GM21717 (cell line): ENCODE measurements at regions not wholly inside any gene's neighbourhood (a gene's known extent, or its start where the extent isn't known, plus 50 kb on each side); places are given as distances from the start of the nearest gene placed in this dataset.

Experiments used
- ATAC-seq: cut with Tn5 transposase; IDR thresholded peaks from one replicate; pipeline ENCODE4 v1.9.1; 2021; ENCODE audit warnings: mild to moderate bottlenecking, moderate library complexity; ENCODE audit not compliant: unreplicated experiment

DNA sequence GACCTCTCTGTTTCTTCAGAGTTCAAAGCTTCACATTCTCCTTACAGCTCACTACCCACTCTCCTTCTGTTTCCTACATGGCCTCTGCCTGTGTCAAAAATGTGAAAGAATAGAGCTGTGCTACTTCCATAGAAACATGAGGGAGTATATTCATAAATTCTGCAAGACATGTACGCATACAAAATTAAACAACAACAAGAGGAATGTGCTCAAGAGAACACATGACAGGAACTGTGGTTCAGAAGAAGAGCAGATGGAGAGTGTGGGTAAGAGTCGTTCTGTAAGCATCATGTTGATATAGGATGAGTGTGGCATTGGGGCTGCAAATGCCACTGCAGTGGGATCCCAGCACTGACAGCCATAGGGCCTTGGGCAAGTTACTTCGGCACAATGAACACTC lies 266.6 kb upstream of the SASH1 start:
- no peak for ATAC-seq

DNA sequence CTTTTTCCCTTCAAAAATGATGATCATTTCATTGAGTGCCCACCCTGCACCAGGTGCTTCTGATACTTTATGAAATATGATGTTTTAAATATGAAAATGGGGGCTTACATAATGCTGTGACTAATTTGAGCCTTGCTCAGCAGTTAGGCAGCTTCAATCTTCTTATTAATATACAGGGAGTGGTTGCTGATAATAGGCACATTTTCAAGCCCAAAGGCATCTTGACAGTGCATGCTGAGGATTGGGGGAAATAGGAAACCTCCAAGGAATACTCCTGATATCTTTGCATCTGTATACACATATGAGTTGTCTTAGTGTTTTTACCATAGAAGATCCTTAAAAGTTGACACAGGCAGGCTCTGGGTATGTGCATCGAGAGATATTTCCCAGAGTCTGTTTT lies 262.3 kb upstream of the SASH1 start:
- no peak for ATAC-seq

DNA sequence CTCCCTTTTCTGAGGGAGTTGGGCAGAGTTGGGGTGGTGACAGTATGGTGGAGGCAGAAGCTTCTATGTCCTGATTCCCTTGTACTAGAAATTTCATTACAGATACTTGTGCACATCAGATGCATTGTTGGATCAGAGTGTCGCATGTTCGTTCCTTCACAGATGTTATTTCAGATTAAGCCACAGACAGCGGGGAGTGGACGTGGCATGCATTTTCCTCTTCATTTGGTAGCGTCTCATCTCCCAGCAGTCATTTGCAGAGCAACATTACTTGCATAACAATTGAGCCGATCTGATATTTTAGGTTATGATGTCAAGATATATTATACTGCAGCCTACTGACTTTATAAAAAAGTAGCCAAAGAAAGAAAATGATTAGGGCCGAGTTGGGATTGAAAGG lies 261.6 kb upstream of the SASH1 start:
- ATAC-seq, result no peak

DNA sequence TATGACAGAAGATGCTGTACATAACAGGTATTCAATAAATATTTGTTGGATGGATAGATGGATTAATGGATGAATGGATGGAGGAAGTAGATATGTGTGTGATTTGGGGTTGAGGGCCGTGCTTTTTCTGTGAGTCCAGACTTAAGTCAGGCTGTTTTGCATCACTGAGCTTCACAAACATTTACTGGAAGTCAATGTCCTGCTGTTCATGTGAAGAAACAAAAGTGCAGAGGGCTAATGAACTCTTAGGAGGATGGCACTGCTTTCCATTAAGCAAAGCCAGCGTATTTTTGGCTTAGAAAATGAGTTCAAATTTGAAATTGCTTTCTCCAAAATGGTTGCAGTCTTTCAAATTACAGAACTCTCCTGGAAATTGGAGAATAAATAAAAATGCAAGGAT lies 260.6 kb upstream of the SASH1 start:
- ATAC-seq, result no peak

DNA sequence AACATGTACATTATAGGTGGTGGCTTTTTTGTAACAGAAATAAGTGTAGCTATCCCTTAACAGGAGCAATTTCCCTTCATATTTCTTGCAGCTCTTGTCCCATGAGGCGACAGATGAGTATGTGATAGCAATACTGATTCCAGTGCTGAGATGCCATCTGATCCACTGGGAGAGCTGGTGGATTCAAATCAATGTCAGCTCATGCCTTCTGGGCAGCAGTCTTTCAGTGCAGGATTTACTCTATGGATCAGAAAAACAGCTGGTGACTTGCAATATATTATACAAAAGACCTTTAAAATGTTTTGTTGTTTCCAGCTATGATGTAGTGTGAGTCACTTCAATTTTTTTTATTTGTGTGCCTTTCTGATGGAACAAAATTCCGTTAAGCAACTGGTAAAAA lies 259.9 kb upstream of the SASH1 start:
- ATAC-seq, result no peak

DNA sequence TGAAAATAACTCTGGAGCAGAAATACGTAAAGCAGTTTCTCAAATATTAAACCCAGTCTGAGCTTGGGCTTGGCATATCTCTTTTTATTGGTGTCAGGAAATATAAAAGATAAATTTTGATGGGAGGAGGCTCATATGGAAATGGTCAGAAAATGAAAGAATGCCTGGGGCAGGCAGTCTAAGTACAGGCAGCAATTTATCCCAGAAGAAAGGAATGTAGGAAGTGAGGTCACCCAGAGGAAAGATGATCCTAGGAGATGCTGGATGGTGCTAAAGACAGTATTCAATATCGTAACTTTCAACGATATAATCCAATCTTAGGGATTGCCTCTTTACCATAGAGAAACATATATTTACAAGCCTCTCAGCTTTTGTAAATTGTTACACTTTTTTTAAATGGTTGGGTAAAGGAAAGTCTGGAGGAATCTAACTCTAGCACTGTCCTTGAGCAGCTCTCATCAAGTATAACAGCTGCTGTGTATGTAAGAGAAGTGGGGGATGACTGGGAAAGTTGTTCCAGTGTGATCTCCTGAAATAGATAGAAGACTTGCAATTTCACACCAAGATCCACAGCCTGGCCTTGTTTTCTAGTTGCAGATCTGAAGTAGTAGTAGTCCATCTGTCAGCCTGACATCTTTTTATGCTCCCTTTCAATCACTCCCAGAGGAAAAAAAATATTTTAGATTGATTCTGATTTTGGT lies 256.9 kb upstream of the SASH1 start:
- no peak for ATAC-seq

DNA sequence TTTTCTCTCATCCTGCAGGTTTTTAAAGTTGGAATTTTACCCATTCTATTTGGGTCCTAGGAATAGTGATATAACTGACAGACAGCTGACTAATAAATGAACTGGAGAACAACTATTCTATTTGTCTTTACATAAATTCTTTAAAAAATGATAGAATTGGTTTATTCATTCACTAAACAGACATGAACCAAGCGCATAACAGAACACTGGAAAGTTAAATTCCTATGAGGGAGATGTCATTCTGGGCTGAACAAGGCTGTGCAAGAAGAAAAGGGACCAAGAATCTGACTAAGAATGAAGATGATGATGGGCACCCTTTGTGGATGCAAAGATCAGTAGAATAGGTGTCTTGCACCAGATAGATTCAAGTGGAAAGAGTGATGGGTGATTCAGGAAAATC lies 256.3 kb upstream of the SASH1 start:
- ATAC-seq, result no peak

DNA sequence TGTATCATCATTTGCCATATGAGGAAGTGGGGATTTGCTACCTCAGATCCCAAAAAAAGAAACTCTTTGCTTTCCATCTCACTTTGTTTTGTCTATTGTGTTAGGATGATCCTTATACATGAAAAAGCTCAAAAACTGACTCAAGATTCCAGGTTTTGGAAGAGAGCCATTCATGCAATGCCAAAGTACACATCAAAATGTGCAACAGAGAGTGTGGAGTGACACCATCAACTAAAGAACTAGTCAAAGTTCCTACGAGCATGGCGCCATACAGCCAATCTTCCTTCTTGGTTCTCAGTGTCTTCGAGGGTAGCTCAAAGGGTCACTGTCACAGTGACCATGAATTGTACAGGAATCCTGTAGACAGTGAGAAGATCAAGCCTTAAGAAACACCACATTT lies 255.8 kb upstream of the SASH1 start:
- ATAC-seq, result no peak

DNA sequence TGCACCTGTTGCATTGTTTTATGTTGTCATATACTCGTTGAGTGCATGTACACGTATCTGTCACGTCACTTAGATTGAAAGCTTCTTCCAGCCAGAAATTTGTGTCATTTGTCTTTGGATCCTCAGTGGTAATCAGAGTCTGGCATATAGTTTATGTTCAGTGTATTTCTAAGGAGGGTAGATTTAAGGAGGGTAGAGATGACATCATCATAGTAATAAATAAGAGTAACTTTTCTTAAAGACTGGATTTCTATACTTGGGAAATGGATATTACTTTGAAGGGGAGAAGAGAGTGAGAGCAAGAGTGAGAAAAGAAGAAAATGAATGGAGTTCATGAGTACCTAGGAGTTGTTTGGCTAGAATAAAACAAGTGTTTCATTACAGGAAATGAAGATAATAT lies 255.0 kb upstream of the SASH1 start:
- no peak for ATAC-seq

DNA sequence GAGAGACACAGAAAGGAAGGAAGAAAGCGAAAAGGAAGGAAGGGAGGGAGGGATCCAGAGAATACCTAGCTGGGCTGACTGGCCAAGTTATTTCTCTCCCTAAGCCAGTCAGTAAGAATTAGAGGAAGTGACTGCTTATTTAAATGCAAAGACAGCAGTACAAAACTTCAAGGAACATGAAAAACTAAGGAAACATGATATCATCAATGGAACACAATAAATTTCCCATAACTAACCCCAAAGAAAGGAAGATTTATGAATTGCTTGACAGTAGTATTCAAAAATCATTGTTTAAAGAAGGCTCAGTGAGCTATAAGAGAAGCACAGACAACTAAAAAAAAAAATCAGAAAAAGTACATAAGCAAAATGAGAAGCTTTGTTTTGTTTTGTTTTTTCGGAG lies 252.3 kb upstream of the SASH1 start:
- ATAC-seq, result no peak

DNA sequence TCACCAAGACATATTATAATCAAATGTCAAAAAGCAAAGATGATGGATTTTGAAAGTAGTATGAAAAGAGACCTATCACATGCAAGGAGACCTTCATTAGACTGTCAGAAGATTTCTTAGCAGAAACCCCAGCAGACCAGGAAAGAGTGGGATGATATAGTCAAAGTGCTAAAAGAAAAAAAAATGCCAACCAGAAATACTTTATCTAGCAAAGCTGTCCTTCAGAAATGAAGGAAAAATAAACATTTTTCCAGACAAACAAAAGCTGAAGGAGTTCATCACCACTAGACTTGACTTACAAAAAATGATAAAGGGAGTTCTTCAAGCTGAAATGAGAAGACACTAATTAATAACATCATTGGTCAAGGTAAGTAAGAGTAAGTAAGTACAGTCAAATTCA lies 251.2 kb upstream of the SASH1 start:
- ATAC-seq, result no peak

DNA sequence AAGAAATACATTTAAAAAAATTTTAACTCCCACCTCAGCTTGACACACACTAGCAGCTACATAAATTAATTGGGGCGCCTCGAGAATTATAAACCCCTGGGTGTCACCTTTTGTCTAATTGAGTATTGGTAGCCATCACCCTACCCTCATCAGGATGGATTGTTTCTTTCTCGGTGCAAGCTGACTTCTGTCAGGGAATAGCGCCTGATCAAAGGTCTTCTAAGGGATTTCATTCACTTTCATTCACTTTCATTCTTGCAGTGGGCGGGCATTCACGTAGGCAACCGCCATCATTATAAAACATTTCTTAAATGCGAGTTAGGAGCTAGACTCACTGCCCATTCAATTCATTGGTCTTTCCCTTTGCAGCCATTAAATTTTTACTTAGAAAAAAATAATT lies 239.2 kb upstream of the SASH1 start:
- ATAC-seq, result no peak

DNA sequence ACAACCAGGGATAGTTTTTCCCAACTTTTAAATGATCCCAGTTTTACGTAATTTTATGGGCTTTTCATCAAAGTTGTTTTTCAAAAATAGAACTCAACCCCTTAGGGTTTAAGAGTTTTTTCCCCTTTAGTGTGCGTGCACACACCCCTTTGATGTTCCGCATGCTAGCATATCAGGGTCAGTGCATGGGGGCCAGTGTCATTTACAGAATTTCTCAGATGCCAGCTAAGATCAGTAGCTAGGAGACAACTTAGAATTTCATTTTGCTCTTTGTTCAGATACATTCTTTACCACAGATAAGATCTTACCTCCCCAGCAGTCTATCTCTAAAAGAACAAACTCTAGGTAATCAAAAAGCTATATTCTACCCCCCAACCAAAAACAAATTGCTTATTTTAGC lies 238.5 kb upstream of the SASH1 start:
- ATAC-seq, result no peak

DNA sequence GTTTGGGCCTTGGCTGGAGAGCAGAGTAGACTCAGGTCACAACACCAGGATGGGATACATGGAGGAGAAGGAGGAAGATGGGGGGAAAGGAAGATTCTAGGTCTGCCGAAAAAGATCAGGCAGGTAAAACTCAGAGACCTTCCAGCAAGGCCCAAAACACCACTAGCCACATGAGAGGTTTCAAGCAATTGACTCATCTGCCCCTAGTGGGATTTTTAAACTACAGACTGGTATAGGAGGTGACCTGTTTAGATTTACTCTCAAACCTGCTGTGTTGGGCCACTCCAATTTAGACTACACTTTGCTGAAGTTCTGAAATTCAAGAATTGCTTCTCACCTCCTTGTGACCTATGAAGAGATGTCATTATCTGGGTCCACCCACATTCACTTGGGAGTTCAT lies 236.9 kb upstream of the SASH1 start:
- no peak for ATAC-seq

DNA sequence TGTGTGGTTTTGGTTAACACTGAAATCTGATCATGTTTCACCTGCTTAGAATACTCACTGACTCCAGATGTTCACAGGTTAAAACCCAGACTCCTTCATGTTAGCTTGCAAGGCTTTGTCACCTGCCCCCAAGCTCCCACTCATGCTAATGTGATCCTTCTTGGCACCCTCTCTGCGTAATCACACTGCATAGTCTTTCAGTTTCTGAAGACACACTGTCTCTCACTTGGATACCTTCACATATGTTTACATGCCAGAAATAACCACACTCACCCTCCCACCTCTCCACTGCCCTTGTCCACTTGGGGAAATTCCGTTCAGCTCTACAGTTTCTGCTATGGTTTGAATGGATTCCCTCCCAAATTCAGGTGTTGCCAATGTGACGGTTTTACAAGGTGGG lies 234.7 kb upstream of the SASH1 start:
- ATAC-seq, result no peak

DNA sequence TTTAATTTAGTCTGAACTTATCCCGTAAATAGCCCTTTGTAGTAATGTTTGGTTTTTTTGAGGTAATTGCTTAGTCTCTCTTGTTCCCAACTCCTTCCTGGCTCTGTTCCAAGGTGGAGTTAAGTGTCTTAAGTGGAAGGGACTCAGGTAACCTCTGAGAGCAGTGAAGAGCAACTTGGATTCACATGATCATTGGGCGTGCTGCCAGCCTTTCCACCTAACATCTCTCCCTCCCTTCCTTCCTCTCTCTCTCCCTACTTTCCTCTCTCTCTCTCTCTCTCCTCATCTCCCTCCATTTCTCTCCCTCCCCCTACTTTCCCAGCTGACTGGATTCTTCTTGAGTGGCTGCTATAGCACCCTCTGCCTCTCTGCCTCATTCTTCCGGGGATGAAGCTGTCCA lies 232.9 kb upstream of the SASH1 start:
- ATAC-seq, result no peak

DNA sequence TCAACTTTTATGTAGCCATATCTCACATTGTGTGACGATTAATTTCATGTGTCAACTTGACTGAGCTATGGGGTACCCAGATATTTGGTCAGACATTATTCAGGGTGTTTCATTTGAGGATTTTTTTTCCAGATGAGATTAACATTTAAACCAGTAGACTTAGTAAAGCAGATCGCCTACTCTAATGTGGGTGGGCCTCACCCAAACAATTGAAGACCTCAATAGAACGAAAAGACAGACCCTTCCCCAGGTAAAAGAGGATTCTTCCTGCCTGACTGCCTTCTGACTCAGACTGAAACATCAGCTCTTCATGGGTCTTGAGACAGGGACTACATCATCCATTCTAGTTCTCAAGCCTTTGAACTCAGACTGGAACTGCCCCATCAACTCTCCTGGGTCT lies 231.7 kb upstream of the SASH1 start:
- no peak for ATAC-seq

DNA sequence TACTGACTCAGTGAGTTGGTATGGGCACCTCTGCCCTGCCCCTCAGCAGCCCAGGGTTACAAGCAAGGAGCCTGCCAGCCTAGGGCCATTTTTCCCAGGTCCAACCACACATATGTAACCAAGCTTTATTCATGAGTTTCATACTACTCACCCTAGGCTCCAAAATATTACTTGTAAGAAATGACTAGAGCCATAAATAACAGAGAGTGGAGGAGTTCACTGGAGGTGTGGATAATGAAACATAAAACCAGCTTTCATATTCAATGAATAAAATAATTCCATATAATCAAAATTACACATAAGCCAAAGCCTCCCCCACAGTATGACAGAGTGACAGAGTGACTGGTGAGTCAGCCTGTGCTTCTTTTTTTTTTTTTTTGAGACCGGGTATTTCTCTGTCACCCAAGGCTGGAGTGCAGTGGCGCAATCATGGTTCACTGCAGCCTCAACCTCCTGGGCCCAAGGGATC lies 229.8 kb upstream of the SASH1 start:
- ATAC-seq, result no peak

DNA sequence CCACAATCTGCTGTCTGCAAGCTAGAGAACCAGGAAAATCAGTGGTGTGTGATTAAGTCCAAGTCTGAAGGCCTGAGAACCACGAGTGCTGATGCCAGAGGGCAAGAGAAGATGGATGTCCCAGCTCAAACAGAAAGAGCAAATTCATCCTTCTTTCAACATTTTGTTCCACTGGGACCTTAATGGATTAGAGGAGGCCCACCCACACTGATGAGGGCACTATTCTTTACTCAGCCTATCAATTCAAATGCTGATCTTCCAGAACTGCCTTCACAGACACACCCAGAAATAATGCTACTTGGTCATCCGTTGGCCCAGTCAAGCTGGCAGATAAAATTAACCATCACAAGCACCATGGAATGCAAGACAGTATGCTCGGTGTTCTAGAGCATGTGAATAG lies 226.6 kb upstream of the SASH1 start:
- no peak for ATAC-seq

DNA sequence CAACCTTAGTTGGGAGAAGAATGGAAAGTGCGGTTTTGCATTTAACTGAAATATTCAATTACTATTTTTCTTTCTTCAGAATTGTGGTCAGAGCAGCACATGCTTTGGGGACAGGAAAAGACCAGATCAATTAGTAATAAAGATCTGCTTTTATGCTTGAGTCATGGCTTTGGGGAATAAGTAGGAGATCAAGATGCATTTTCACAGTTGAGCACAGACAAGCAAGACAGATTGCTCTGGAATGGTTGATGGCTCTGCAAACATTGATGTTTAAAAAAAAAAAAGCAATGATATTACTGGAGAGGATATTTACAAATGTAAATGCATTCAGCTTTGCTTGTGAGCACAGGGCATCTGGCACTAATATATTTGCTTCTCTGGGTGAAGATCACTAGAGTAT lies 224.4 kb upstream of the SASH1 start:
- no peak for ATAC-seq

DNA sequence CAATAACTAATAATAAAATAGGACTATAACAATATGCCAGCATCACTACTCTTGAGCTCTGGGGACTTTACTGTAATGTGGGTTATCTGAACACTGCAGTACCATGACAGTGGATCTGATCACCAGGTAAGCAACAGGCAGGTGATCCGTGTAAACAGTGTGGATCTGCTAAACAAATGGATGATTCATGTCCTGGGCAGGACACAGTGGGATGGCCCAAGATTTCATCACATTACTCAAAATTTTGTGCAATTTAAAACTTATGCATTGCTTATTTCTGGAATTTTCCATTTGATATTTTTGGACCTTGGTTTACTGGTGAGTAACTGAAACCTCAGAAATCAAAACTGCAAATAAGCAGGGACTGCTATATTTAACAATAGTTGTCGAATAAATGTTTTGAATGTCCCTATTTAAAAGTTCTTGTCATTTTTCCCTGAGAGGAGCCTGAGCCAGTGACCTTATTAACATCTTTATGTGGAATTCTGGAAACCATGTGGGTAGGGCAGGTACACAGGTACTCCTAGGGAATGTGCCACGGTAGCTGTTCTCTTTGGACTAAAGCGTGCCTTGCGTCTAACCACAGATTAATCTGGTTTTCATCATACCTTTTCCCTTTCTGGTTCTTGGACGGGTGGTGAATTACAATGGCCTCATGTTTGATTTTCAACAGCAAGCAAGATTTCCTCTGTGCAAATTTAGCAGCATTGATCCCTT lies 214.5 kb upstream of the SASH1 start:
- ATAC-seq, result no peak

DNA sequence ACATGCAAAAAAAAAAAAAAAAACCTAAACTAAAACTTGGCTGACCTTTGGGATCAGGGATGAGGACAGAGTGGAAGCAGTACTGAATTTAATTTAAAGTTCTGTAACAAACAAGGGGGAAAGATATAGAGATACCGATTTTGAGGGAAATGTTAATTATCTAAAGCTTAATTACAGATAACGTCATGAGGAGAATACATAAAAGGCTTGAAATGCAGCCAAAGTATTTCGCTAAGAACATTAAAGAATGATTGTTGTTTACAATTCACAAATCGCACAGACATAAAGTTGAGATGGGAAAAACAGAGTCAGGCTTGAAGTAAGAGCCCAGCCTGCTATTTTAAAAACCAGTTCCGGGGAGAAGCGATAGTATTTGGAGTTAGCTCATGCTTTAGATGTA lies 208.0 kb upstream of the SASH1 start:
- ATAC-seq, result no peak

DNA sequence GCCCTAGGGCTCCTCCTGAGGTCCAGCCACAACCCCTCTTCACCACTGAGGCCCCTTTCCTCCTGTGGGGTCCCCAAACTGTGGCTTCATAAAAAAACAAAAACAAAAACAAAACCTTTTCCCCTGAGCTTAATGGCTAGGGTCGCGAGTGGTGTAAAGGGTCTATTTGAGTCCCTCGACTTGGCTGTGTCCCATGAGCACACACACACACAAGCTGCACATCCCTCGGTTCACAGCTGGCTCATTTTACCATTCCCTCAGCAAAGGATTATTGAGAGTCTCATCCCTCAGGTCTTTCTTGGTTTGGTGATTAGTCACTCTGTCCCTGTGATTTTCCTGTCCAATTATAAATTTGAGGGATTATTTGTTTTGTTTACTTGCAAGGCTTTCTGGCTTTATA lies 206.1 kb upstream of the SASH1 start:
- no peak for ATAC-seq
